NCI-H1694 (cell line): ENCODE measurements at regions not wholly inside any gene's neighbourhood (a gene's known extent, or its start where the extent isn't known, plus 50 kb on each side); places are given as distances from the start of the nearest gene placed in this dataset.
"Not testable (repeated sequence)": the region's sequence is repeated elsewhere in the genome, so short reads cannot be mapped to it uniquely, and the experiment has no call there.

ENCODE experiments used
- DNase-seq: peaks from one replicate; lab custom pipeline; 2025; lab: John Stamatoyannopoulos, UW

- DNase-seq: no peak
These were observed 92.7 kb downstream of the FZD1 start for GRCh38 chr7:91356915-91357314.

DNA sequence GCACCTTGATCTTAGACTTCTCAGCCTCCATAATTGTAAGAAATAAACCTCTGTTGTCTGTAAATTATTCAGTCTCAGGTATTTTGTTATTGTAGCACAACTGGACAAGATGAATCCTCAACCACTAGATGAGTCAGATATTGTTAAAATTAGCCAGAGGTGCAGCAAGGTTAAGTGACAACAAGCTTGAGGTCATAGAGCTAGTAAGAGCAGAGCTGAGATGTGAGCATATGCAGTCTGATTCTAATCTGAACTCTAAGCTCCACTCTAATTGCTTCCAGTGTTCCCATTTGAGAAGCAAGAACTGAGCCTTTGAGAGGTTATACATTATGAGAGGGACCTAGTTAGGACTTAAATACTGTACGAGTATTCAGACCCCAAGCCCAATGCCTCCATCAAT is 93.1 kb downstream of the FZD1 start:
- DNase-seq: no peak

GRCh38 chr7:91357901-91358300 is 93.7 kb downstream of the FZD1 start:
- no peak for DNase-seq

GRCh38 chr7:91358303-91358702 is 94.1 kb downstream of the FZD1 start:
- no peak for DNase-seq

- DNase-seq: not testable (repeated sequence)
These were observed 100.9 kb downstream of the FZD1 start for GRCh38 chr7:91365097-91365496.

DNA sequence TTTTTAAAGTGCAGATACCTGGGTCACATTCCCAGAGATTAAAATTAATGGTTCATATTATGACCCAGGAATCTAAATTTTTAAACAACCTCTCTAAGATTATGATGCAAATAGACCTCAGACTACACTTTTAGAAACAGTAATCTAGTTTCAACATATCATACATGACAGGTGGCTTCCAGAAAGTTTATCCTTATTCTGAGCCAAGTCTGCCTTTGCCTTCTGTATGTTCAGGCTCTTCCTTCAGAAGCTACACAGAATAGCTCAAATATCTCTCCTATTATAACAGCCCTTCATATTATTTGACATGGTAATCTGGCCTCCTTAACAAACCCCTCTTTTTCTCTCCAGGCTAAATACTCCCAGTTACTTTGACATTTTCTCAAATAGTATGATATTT is 101.9 kb downstream of the FZD1 start:
- no peak for DNase-seq

DNA sequence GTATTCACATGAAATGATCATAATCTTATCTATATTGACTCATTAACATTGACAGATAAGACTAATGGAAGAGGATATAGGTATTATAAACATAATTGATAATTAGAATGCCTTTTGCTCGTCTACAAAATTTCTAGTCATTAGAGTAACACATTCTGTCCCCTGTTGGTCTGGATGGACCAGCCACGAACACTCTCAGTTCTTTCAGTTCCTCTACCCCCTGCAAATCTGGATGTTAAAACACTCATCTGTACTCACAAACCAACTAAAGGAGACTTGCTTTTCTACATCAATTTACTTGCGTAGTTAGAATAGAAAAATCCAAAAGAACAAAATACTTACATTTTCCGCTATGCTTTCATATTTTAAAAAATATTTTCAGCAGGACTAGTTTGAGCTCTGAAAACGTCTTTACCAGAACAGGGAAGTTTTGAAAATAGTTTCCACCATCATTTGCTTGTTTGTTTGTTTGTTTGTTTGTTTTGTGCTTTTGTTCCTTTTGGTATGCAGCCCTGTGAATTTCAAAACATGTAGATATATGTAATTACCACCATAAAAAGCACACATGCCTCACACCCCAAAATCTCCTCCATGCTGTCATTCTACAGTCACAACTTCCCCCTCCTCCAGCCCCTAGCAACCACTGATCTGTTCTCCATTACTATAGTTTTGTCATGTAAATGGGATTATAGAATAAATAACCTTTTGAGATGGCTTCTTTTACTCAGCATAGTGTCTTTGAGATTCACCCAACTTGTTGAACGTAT is 103.8 kb downstream of the FZD1 start:
- no peak for DNase-seq

- DNase-seq: no peak
These were observed 108.1 kb downstream of the FZD1 start for GRCh38 chr7:91372323-91372722.

- no peak for DNase-seq
These were observed 109.0 kb downstream of the FZD1 start for GRCh38 chr7:91373111-91373800.

- DNase-seq: no peak
These were observed 110.2 kb downstream of the FZD1 start for GRCh38 chr7:91374321-91374989.

- no peak for DNase-seq
These were observed 111.1 kb downstream of the FZD1 start for GRCh38 chr7:91375378-91375777.

DNA sequence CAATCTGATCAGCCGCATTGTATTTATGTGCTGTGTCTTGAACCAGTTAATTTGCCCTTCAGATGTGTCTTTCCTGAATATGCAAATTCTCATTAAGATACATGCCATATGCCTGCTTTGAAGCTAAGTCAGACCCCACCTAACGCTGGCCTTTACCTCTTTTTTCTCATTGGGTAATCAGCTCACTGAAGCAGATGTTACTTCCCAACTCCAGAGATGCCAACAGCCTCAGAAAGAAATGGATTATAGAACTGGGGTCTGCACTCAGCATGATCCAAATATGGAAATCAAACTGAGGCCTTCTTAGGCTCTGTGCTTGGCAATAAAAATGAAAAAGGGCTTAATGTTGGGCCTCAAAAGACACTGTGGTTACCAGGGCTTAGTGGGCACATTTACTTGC is 113.9 kb downstream of the FZD1 start:
- DNase-seq: no peak

DNA sequence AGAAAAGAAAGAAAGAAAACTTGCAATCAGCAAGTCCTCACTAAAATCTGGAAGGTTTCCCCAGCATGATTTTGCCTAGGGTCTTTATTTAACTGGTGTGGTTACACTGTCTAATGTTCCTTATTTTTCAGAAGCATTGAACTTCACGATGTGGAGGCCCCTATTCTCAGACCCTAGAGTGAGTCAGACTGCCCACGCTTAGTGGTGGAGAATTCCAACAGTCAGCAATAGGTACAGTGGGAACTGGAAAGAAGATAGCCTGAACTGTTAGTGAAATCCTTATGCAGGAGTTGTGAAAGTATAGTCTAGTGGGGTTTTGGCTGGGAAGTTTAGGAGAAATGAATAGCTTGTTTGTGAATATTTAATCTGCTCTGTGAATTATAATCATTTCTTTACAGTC is 115.0 kb downstream of the FZD1 start:
- DNase-seq: no peak

- no peak for DNase-seq
These were observed 115.8 kb downstream of the FZD1 start for GRCh38 chr7:91379991-91380390.

- DNase-seq: no peak
These were observed 119.0 kb downstream of the FZD1 start for GRCh38 chr7:91383053-91383904.

- DNase-seq: no peak
These were observed 119.7 kb downstream of the FZD1 start for GRCh38 chr7:91383905-91384274.

- DNase-seq: not testable (repeated sequence)
These were observed 130.5 kb downstream of the FZD1 start for GRCh38 chr7:91394757-91395156.

- not testable (repeated sequence) for DNase-seq
These were observed 131.1 kb downstream of the FZD1 start for GRCh38 chr7:91395313-91395712.

- no peak for DNase-seq
These were observed 132.9 kb downstream of the FZD1 start for GRCh38 chr7:91397096-91397495.

GRCh38 chr7:91397612-91398011 is 133.4 kb downstream of the FZD1 start:
- DNase-seq: no peak

DNA sequence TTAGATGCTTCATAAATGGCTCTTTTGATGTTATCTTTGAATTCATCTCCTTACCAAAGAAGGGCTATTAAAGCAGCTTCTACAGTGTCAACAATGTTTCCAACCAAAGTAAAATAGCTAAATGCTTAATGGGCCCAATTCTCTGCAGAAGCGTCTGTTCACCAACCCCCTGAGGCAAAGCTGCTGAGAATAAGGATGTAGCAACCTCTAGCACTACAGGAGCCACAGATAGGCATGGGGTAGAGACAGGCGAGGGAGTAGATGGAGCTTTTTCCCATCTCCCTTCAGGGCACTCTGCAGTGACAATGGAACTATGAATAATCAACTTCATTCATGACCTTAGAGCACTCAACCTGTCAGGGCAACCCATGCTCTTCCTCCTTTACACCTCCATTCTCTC is 134.1 kb downstream of the FZD1 start:
- no peak for DNase-seq

- no peak for DNase-seq
These were observed 141.0 kb downstream of the FZD1 start for GRCh38 chr7:91405092-91405788.
